Activated naive CD4-positive, alpha-beta T cell treated with anti-CD3 and anti-CD28 coated beads, Interleukin-2, amount 50 U/mL, for 72 hours (primary cell): ENCODE measurements at regions not wholly inside any gene's neighbourhood (a gene's known extent, or its start where the extent isn't known, plus 50 kb on each side); places are given as distances from the start of the nearest gene placed in this dataset.

ENCODE experiments used
- ATAC-seq, 2 donors: fragments of 150-1000 bp; cut with Tn5 transposase; 2 replicates each; pipeline ENCODE4 v1.10.0; 2021; ENCODE audit warnings: mild to moderate bottlenecking in 2 of 2, moderate library complexity in 2 of 2
- DNase-seq, 2 donors: peaks; one replicate each; pipeline ENCODE4 v3.0.0; 2021 to 2022; ENCODE audit warnings: low spot score in 2 of 2
- H3K27ac Mint-ChIP-seq, 2 donors: one replicate each; pipeline ENCODE4 v1.8.0; 2022; ENCODE audit warnings: mild to moderate bottlenecking in 2 of 2, mixed read lengths in 2 of 2
- H3K36me3 Mint-ChIP-seq, 2 donors: one replicate each; pipeline ENCODE4 v1.8.0; 2022; ENCODE audit warnings: mixed read lengths in 2 of 2
- H3K9me3 Mint-ChIP-seq, 2 donors: one replicate each; pipeline ENCODE4 v1.8.0; 2022; ENCODE audit warnings: mixed read lengths in 2 of 2

DNA sequence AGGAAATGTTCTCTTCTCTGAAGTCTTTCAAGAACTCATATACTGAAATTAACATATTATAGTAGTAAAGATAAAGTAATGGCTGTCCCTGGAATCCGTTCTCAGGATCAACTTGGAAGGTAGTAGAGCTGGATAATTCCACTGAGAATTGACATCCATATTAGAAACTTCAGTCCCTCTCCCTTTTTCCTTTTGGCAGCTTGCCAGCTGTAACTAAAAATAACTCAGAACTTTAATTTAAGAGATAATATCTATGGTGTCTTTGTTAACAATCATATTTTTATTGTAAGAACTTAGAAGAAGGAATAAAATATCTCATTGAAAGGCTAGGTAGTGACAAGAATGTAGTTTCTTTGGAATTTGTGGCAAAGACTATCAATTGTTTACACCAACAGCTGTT lies 61.4 kb upstream of the PLEKHA5 start:
- no peaks in the 10 kb centered on the region for H3K36me3 Mint-ChIP-seq
- DNase-seq (no peak), ATAC-seq (no peak)
- no peak overlapping the region for H3K27ac Mint-ChIP-seq
- H3K9me3 Mint-ChIP-seq = no peaks in the 10 kb centered on the region

DNA sequence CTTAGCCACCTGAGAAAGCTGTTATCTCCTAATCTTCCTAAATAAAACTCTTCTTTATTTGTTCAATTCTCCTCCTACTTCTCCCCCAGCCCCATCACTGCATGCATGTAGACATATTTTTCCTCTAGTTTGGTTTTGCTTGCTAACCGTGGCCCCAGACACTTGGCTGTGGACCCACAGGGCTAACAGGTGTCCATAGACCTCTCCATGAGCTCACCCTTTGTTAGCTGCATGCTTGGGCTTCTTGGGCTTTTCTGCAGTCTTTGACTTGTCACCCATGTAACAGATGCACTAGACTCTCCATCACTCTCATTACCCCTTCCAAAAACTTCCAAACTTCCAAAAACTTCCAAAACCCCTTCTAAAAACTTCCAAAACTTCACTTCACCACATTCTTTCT lies 59.2 kb upstream of the PLEKHA5 start:
- H3K9me3 Mint-ChIP-seq = no peaks in the 10 kb centered on the region
- no peak overlapping the region for H3K27ac Mint-ChIP-seq
- ATAC-seq = no peak
- DNase-seq = no peak
- H3K36me3 Mint-ChIP-seq = no peaks in the 10 kb centered on the region

DNA sequence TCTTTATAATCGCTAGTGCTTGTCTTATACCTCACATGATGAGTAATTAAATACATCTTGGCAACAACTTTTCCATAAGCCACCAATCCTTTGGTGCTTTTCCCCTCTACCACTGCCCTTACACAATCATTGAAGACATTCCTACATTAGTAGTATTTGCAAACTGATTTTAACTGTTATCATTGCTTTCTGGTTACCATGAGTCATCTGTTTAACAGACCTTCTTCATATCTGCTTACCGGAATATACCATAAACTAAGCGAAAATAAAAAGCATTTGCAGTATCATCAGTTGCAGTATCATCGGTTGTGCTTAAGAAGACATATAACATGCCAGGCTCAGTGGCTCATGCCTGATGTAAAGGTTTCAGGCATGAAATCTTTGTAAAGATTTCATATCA lies 54.8 kb upstream of the PLEKHA5 start:
- Mint-ChIP-seq H3K36me3 (no peaks in the 10 kb centered on the region), H3K9me3 (no peaks in the 10 kb centered on the region), H3K27ac (no peak overlapping the region)
- no peak for DNase-seq
- no peak for ATAC-seq

GRCh38 chr12:19075711-19076340 lies 53.7 kb upstream of the PLEKHA5 start:
- Mint-ChIP-seq H3K9me3 (no peaks in the 10 kb centered on the region), H3K27ac (no peak overlapping the region), H3K36me3 (no peaks in the 10 kb centered on the region)
- ATAC-seq (no peak), DNase-seq (no peak)
